A673 (cell line): ENCODE measurements at regions not wholly inside any gene's neighbourhood (a gene's known extent, or its start where the extent isn't known, plus 50 kb on each side); places are given as distances from the start of the nearest gene placed in this dataset.

ENCODE experiments used
- CTCF ChIP-seq: fragments of 300-800, 200-600 bp; sonication (generic); conservative IDR thresholded peaks from 2 replicates; pipeline ENCODE4 v1.5.1; 2017; ENCODE audit warnings: low read depth, mild to moderate bottlenecking, antibody characterized with exemption, low read length, moderate library complexity, mixed read lengths
- EZH2 ChIP-seq: fragments of 200-600 bp; sonication (generic); IDR thresholded peaks from 2 replicates; pipeline ENCODE4 v1.6.1; 2017; ENCODE audit warnings: borderline replicate concordance, low read depth, mild to moderate bottlenecking, mixed read lengths, antibody characterized with exemption, low read length; ENCODE audit not compliant: poor library complexity, severe bottlenecking

DNA sequence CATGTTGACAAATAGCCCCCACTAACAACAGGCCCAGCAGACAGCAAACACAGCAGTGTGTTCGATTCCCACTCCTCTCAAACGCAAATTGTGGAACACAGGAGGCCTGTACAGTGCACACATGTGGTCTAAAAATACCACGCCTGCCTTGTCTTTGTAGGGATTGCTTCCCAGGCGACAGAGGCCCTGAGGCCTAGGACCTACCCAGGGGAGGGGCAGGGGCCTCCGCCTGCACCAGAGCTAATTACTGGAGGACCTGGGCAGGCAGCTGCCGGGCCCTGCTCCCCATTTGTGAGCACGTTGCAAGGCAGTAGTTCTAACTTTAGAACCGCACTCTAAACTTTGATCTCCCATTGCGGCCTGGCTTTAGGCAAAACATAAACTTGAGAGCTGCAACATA, 316.0 kb downstream of the TXNL1 start:
- TF ChIP-seq CTCF (no peak), EZH2 (no peak)
